ENCODE measurements at regions not wholly inside any gene's neighbourhood (a gene's known extent, or its start where the extent isn't known, plus 50 kb on each side); places are given as distances from the start of the nearest gene placed in this dataset.
A peak's percentile ranks its signal among the peaks of the same experiment; 100 is the strongest.

DNA sequence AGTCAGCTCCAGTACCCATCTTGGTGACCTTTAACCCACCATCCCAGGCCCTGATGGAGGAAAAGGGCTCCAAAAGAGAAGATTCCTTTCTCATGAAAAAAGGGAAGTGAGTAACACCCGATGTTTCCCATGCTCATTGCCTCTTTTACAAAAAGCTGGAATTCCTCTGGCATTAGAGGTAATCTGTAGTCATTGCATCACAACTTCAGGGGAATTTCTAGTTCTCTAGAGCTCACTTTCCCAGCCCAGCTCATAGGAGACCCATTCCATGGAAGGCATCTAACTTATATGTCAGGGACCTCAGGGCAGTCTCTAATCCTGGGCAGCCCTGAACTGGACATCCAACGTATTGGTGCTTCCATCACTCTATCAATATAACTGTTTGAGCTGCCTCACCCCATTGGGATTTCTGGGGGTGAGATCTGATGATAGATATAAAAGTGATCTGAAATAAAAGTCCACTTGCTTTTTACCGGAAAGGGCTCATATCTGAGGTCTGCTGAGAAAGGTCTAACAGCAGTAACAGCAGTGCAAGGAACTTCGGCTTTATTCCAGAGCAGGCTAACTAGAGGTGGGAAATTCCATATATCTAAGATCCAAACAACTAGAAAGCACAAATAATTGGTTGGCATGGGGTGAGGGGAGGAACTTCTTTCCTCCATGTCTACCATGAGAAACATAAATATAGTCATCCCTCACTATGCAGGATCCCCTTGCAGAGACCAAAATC, 106.1 kb downstream of the ETAA1 start:
- TF ChIP-seq, protein P1, sequence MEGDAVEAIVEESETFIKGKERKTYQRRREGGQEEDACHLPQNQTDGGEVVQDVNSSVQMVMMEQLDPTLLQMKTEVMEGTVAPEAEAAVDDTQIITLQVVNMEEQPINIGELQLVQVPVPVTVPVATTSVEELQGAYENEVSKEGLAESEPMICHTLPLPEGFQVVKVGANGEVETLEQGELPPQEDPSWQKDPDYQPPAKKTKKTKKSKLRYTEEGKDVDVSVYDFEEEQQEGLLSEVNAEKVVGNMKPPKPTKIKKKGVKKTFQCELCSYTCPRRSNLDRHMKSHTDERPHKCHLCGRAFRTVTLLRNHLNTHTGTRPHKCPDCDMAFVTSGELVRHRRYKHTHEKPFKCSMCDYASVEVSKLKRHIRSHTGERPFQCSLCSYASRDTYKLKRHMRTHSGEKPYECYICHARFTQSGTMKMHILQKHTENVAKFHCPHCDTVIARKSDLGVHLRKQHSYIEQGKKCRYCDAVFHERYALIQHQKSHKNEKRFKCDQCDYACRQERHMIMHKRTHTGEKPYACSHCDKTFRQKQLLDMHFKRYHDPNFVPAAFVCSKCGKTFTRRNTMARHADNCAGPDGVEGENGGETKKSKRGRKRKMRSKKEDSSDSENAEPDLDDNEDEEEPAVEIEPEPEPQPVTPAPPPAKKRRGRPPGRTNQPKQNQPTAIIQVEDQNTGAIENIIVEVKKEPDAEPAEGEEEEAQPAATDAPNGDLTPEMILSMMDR (IDR thresholded peaks at IDR 0.05; ENCODE audit: insufficient read depth, low read depth, low read length) = no peak
- ChIA-PET CTCF (interaction anchor here (1.5 kb wide), 1 partner anchor 10 kb away, joined by 4 read pairs; no protein-coding TSS in a partner anchor), POLR2A (interaction anchor here (0.5 kb wide), 1 partner anchor 935 kb away, joined by 4 read pairs; no protein-coding TSS in a partner anchor)
- Histone ChIP-seq H3K36me3 (ENCODE audit: control insufficient read depth, insufficient read depth, low read length) (no peaks in the 10 kb centered on the region), H3K4me3 (ENCODE audit: low read depth, low read length) (no peak overlapping the region), H3K27me3 (ENCODE audit: control insufficient read depth, insufficient read depth, low read length) (no peaks in the 10 kb centered on the region)
- peak; percentile 72 for DNase-seq (ENCODE audit: low read depth)

DNA sequence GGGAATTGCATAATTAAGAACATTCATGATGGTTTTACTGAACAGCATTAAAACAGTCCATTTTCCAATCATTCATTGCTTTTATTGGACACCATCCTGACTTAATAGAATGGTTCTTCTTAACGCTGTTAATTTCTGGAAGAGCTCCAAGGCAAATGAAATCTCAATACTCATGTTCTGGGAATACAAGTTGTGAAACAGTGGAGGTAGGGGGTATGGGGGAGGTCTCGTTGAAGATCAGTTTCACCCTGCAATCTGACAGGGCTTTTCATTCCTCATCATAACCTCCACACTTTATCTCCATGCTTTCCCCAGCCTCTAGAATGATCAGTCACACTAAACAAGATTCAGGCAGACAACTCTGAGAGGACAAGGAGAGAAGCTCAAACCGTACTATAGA, 113.6 kb downstream of the ETAA1 start:
- Histone ChIP-seq H3K36me3 (ENCODE audit: control insufficient read depth, insufficient read depth, low read length) (no peaks in the 10 kb centered on the region), H3K27me3 (ENCODE audit: control insufficient read depth, insufficient read depth, low read length) (no peaks in the 10 kb centered on the region), H3K4me3 (ENCODE audit: low read depth, low read length) (no peak overlapping the region)
- DNase-seq (ENCODE audit: low read depth) = no peak
- ChIA-PET CTCF (no interaction called here), POLR2A (no interaction called here)
- TF ChIP-seq, protein P1 (IDR thresholded peaks at IDR 0.05; ENCODE audit: insufficient read depth, low read depth, low read length) = no peak

DNA sequence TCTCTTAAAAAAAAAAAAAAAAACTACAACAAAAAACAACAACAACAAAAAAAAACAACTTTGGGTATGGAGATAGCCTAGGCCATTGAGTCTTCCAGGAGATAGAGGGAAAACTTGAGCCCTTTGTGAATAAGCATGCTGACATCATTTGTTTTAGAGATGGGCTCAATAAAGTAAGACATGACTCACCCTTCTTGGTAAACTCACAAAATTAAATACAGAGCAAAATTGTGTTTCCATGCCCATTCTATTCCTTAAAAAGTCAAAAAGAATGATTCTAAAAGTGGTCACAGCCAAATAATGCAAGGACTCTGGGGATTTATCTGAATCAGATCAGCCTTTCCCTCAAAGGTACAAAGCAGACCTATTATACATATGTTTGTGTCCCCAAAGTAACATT, 117.4 kb downstream of the ETAA1 start:
- TF ChIP-seq, protein P1 (IDR thresholded peaks at IDR 0.05; ENCODE audit: insufficient read depth, low read depth, low read length) = no peak
- ChIA-PET CTCF (no interaction called here), POLR2A (no interaction called here)

GRCh38 chr2:67515056-67515455, 117.9 kb downstream of the ETAA1 start:
- Histone ChIP-seq H3K4me3 (ENCODE audit: low read depth, low read length) (no peak overlapping the region), H3K27me3 (ENCODE audit: control insufficient read depth, insufficient read depth, low read length) (no peaks in the 10 kb centered on the region), H3K36me3 (ENCODE audit: control insufficient read depth, insufficient read depth, low read length) (no peaks in the 10 kb centered on the region)
- ChIA-PET POLR2A (no interaction called here), CTCF (interaction anchor here (1.0 kb wide), 1 partner anchor 516 kb away, joined by 3 read pairs; no protein-coding TSS in a partner anchor)
- TF ChIP-seq, protein P1 (IDR thresholded peaks at IDR 0.05; ENCODE audit: insufficient read depth, low read depth, low read length) = no peak
- no peak for DNase-seq (ENCODE audit: low read depth)

More for the DNA sequence above, 117.4 kb downstream of the ETAA1 start:
- H3K27me3 ChIP-seq (ENCODE audit: control insufficient read depth, insufficient read depth, low read length) = no peaks in the 10 kb centered on the region
- peak; percentile 50 for DNase-seq (ENCODE audit: low read depth)
- no peaks in the 10 kb centered on the region for H3K36me3 ChIP-seq (ENCODE audit: control insufficient read depth, insufficient read depth, low read length)
- no peak overlapping the region for H3K4me3 ChIP-seq (ENCODE audit: low read depth, low read length)

DNA sequence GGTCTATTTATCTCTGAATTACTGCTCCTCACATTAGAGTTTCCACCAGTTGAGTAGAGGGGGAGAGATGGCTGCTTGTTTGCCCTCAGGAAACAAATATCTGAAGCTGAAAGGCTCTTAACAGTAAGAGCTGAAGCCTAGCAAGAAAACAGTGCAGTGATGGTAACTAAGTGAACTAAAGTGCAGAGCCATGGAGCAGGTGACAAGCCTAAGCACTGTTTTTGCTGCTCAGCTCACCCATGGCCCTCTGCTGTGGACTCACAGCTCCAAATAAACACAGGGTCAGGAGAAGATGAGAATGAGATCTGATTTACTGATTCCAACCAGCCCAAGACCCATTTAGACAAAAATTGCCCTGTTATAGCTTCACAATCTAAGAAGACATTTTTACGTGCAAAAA, 118.4 kb downstream of the ETAA1 start:
- POLR2A ChIA-PET = no interaction called here
- no peak for DNase-seq (ENCODE audit: low read depth)
- no peaks in the 10 kb centered on the region for H3K36me3 ChIP-seq (ENCODE audit: control insufficient read depth, insufficient read depth, low read length)
- TF ChIP-seq, protein P1 (IDR thresholded peaks at IDR 0.05; ENCODE audit: insufficient read depth, low read depth, low read length) = no peak
- H3K27me3 ChIP-seq (ENCODE audit: control insufficient read depth, insufficient read depth, low read length) = no peaks in the 10 kb centered on the region
- no peak overlapping the region for H3K4me3 ChIP-seq (ENCODE audit: low read depth, low read length)
- CTCF ChIA-PET = interaction anchor here (1.0 kb wide), 1 partner anchor 516 kb away, joined by 3 read pairs; no protein-coding TSS in a partner anchor
